HG03280 (cell line): ENCODE measurements at regions not wholly inside any gene's neighbourhood (a gene's known extent, or its start where the extent isn't known, plus 50 kb on each side); places are given as distances from the start of the nearest gene placed in this dataset.

Experiments used
- ATAC-seq: cut with Tn5 transposase; IDR thresholded peaks from one replicate; pipeline ENCODE4 v1.9.1; 2021; ENCODE audit warnings: mild to moderate bottlenecking, moderate library complexity; ENCODE audit not compliant: unreplicated experiment

DNA sequence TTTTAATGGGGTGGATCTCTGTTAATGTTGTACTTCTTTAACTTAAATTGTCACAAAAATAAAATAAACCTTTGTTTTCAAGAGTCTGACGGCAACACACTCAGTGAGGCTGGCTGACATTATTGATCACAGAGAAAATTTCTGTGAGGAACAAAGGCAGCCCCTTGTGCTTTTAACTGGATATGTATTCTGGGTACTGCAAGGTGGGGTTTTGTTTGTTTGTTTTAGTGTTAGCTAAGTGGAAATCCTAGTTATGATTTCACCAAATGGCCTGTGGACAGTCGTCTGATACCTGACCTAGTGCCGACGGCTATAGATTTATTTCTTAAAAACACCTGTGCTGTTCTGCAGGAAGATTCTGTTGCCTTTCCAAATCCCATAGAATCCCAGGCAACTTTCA, 1329.5 kb upstream of the ZEB2 start:
- no peak for ATAC-seq

DNA sequence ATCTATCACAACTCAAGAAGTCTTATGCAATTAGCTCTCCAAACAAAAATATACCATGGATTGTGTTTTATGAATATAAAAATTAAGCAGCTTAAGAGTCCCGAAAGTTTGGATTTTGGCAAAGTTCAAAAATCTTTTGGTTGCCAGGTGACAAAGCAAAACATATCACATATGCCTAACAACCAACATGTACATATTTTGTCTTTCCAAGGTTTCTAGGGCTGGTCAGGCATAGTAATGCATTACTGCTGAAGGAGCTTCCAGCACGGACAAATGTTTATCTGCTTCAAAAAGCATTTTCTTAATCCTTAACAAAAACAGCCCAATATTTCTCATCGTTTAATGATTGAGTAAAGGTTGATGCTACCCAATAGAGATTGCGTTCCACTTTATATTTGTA, 1327.1 kb upstream of the ZEB2 start:
- no peak for ATAC-seq

- ATAC-seq, result no peak
These were observed 1326.0 kb upstream of the ZEB2 start for GRCh38 chr2:145845923-145846322.

DNA sequence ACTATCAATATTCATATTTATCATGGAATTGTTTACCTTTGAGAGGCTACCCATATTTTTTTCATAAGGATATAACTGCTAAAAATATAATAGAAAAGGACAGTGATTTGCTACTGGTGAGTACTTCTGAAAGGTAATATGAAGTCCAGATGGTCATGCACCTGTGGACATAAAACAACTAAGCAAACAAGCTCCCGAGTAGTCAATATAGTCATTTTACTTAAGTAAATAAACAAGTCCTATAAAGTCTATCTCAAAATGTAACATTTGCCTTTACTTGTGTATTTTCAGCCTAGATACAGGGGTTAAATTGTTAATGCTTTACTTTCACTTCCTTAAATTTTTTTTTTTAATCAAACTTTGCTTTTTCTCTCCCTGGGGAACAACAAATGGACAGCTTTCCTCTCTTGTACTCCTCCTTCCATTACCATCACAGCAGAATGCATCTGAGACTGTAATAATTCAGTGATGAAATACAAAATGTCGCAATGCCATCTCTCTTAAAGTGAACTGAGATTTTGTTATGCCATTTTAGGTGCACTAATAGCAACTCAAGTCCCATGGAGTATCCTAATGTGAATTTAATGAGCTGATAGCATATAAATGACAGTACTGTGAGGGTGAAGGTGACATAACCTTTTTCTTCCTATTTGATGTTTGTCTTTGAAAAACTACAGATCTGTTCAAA, 1325.4 kb upstream of the ZEB2 start:
- no peak for ATAC-seq

DNA sequence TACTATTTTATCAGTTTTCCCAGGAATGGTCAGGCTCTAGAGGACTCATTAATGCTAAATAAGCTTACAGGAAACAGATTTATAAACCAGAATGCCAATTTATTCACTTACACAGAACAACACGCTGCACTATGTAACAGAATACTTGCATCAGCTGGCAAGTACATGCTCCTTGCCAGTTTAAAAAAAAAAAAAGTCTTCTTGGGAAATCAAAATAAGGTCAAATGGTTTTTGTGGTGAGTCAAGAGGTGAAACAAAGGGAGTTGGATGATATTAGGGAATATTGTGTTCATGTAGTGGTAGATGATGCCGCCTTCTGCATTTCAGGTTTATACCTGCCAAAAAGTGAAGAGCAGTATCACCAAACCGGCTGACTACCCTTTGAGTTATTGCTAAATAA, 1322.1 kb upstream of the ZEB2 start:
- no peak for ATAC-seq

DNA sequence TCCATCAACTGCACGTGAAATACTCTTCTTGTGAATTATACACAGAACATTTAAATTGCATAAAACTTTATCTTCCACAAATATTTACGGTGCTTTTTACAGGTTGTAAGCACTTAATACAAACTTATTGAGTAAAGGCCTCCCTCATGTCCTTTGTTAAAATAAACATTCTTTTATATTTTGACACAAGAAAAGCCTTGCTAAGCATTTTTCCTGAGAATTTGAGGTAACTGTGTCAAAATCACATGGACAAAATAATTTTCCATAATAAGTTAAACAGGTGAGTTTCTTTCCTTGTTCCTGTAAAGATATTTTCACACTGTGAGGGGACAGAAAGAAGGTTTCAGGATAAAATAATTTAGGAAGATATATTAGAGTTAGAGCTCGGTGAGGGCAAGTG, 1317.1 kb upstream of the ZEB2 start:
- no peak for ATAC-seq

DNA sequence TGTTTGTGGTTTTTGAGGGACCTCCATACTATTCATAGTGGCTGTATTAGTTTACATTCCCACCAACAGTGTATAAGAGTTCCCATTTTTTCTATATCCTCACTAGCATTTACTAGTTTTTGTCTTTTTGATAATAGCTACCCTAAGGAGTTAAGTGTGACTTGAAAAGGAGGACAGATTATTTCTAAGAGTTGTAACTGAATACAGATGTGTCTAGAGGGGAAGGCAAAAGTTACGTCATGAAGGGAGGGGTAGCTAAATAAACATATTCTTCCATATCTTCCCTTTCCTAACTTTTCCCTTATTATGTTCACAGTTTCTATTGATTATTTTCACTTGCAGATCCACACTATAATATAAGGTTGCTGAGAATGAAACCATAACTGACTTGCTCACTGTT, 1315.7 kb upstream of the ZEB2 start:
- ATAC-seq, result no peak

DNA sequence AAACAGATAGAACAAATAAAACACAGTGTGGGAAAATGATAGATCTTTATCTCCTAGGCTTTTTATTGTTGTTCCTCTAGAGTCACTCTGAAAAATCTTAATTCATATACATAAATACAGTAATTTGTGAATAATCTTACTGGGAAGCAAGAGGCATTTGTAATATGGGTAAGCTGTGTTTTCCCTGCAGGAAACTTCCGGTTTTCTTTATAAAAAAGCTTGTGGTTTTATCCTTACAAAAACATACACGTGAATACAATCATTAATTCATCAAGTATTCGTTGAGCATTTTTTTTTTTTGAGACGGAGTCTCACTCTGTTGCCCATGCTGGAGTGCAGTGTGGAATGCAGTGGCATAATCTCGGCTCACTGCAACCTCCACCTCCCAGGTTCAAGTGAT, 1312.8 kb upstream of the ZEB2 start:
- ATAC-seq, result no peak

- ATAC-seq, result no peak
These were observed 1310.0 kb upstream of the ZEB2 start for GRCh38 chr2:145829931-145830330.

DNA sequence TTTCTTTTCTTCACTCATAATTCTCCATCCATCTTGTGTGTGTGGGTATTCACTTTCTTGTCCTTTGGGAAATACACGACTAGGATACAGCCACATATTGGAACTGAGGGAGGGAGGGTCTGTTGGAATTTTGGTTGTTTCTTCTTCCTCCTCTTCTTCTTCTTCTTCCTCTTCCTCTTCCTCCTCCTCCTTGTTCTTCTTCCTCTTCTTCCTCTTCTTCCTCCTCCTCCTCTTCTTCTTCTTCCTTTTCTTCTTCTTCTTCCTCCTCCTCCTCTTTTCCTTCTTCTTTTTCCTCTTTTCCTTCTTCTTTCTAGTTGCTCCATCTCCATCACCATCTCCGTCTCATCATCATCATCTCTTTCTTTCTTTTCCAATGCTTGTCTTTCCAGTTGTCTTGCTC, 1307.3 kb upstream of the ZEB2 start:
- ATAC-seq, result no peak

GRCh38 chr2:145824384-145824783, 1304.5 kb upstream of the ZEB2 start:
- ATAC-seq, result no peak

- ATAC-seq, result no peak
These were observed 1303.1 kb upstream of the ZEB2 start for GRCh38 chr2:145822892-145823534.

DNA sequence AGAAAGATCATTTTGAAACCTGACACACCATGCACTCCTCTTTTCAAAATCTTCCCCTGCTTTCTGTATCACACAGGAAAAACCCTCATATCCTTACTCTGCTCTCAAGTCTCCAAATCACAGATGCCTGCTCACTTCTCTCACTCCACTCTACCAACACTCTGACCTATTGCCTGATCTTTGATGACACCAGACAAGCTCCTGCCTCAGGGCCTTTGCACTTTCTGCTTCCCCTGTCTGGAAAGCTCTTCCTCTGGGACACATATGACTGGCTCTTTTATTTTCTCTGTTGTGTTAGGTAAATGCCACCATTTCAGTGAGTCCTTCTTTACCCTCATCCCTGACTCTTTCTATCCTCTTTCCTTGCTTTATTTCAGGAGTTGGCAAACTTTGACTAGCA, 1300.7 kb upstream of the ZEB2 start:
- no peak for ATAC-seq

DNA sequence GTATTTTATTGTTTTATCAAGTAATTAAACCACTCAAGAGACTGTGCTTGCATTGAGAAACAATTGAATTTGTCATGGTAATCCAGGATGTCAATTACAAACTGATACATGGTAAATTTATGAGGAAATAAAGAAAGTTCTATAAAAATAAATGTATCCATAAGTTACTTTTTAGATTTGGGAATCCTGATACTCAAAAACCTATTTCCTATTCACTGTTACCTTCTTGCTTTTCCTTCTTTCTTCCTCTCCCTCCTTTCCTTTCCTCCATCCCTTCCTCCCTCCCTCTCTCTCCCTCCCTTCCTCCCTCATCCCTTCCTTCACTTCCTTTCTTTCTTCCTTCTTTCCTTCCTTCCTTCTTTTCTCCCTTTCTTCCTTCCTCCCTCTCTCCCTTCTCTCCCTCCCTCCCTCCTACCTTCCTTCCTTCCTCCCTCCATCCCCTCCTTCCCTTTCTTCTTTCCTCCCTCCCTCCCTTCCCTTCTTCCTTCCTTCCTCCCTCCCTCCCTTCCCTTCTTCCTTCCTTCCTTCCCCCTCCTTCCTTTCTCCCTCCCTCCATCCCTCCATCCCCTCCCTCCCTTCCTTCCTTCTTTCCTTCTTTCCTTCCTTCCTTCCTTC, 1299.1 kb upstream of the ZEB2 start:
- no peak for ATAC-seq

DNA sequence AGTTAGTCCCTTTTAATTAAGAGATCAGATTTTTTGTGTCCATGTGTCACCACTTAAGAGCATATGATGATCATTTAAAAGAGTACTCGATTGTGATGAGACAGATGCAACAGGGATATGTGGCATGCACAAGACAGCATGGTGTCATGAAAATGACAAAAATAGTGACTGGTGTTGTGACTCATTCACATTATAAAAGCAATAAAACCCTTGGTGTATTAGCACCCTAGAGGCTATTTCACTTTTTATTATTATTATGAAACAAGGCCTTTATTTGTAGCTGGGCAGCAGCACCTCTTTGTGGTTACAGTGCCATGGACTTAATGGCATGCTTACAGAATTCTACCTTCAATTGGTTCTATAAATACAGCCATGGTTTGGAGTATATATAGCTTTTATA, 1296.0 kb upstream of the ZEB2 start:
- no peak for ATAC-seq

DNA sequence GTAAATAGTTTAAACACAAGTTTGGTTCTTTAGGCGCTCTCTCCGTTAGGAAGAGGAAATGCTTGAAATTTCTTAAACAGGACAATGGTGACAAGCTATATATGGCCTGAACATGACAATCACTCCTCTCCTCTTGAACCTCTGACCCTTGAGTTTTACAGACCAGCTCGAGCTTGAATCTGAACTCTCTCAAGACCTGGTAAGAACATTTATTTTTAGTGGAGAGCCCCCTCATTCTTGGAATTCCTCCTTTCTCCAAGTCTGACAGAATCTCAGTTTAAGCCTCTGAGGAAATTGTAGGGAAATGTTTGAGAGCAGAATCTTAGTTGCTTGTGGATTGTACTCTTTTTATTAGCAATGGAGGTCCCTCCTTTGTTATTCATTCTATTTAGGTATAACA, 1293.6 kb upstream of the ZEB2 start:
- ATAC-seq, result no peak

DNA sequence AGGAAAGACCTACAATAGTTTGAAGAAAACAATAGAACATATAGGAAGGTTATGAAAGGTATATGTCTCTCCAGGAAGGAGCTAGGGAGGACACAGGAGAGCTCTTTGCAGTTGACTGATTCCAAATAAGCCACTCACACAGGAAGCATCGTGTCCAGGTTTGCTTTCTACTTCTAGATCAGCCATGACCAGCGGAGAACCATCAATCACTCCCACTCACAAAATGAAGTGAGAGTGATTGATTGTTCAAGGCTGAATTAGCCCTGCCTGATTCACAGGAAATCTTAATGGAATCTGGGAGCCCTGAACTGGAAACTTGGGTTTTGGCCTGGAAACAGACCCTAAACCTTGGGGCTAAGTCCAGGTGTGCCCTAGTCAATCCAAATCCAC, 1292.2 kb upstream of the ZEB2 start:
- ATAC-seq, result no peak

- ATAC-seq, result no peak
These were observed 1291.6 kb upstream of the ZEB2 start for GRCh38 chr2:145811276-145812164.

GRCh38 chr2:145807968-145808367, 1288.0 kb upstream of the ZEB2 start:
- no peak for ATAC-seq

- no peak for ATAC-seq
These were observed 1287.6 kb upstream of the ZEB2 start for GRCh38 chr2:145807554-145807953.

- ATAC-seq, result no peak
These were observed 1286.6 kb upstream of the ZEB2 start for GRCh38 chr2:145806546-145806945.

- ATAC-seq, result no peak
These were observed 1282.2 kb upstream of the ZEB2 start for GRCh38 chr2:145802133-145802532.
